VCaP (cell line): ENCODE measurements at regions not wholly inside any gene's neighbourhood (a gene's known extent, or its start where the extent isn't known, plus 50 kb on each side); places are given as distances from the start of the nearest gene placed in this dataset.

Experiments used
- H3K27ac ChIP-seq: fragments of 450-650 bp; 2 replicates; pipeline ENCODE4 v1.5.1; 2017
- CTCF ChIP-seq: fragments of 450-650 bp; conservative IDR thresholded peaks from 2 replicates; pipeline ENCODE4 v1.5.1; 2017; ENCODE audit warnings: mild to moderate bottlenecking, moderate library complexity

GRCh38 chr4:43357252-43357974 is 464.9 kb downstream of the GRXCR1 start:
- H3K27ac ChIP-seq = no peak overlapping the region
- TF ChIP-seq CTCF = no peak

GRCh38 chr4:43360296-43360695 is 467.8 kb downstream of the GRXCR1 start:
- TF ChIP-seq CTCF = no peak
- peak overlapping the region; percentile 7 for H3K27ac ChIP-seq

- H3K27ac ChIP-seq = no peak overlapping the region
- TF ChIP-seq CTCF = no peak
These were observed 470.5 kb downstream of the GRXCR1 start for GRCh38 chr4:43362875-43363636.

- H3K27ac ChIP-seq = no peak overlapping the region
- no peak for TF ChIP-seq CTCF
These were observed 476.6 kb downstream of the GRXCR1 start for GRCh38 chr4:43369036-43369594.

GRCh38 chr4:43373201-43373600 is 480.7 kb downstream of the GRXCR1 start:
- TF ChIP-seq CTCF = no peak
- H3K27ac ChIP-seq = no peak overlapping the region

GRCh38 chr4:43374216-43374751 is 481.8 kb downstream of the GRXCR1 start:
- no peak for TF ChIP-seq CTCF
- no peak overlapping the region for H3K27ac ChIP-seq

- no peak for TF ChIP-seq CTCF
- no peak overlapping the region for H3K27ac ChIP-seq
These were observed 486.5 kb downstream of the GRXCR1 start for GRCh38 chr4:43379016-43379415.
